ENCODE measurements at regions not wholly inside any gene's neighbourhood (a gene's known extent, or its start where the extent isn't known, plus 50 kb on each side); places are given as distances from the start of the nearest gene placed in this dataset.

GRCh38 chr18:75156139-75156750, 52.7 kb downstream of the PTGR3 start:
- DNase-seq = no peak
- Mint-ChIP-seq H3K36me3 (ENCODE audit: insufficient read depth, unreplicated experiment) (peaks cover under 1% of the 10 kb centered on the region), H3K9me3 (ENCODE audit: low read depth, unreplicated experiment) (peaks cover 21% of the 10 kb centered on the region), H3K4me1 (ENCODE audit: low read depth, unreplicated experiment) (no peaks in the 10 kb centered on the region), H3K27ac (ENCODE audit: unreplicated experiment) (no peak overlapping the region), H3K4me3 (ENCODE audit: low read depth, unreplicated experiment) (no peak overlapping the region), H3K27me3 (ENCODE audit: unreplicated experiment) (peaks cover 26% of the 10 kb centered on the region)
- TF ChIP-seq CTCF (IDR thresholded peaks at IDR 0.05; ENCODE audit: unreplicated experiment) = no peak
- intact Hi-C loops (cut with micrococcal nuclease; ENCODE audit: unreplicated experiment) = no loop called here
- no TSS peak for BruUV-seq (replicated peaks)
- CTCF ChIA-PET = no interaction called here

GRCh38 chr18:75154997-75155396, 53.9 kb downstream of the PTGR3 start:
- Mint-ChIP-seq H3K4me1 (ENCODE audit: low read depth, unreplicated experiment) (no peaks in the 10 kb centered on the region), H3K27me3 (ENCODE audit: unreplicated experiment) (peaks cover 26% of the 10 kb centered on the region), H3K4me3 (ENCODE audit: low read depth, unreplicated experiment) (no peak overlapping the region), H3K27ac (ENCODE audit: unreplicated experiment) (no peak overlapping the region), H3K9me3 (ENCODE audit: low read depth, unreplicated experiment) (peaks cover 21% of the 10 kb centered on the region), H3K36me3 (ENCODE audit: insufficient read depth, unreplicated experiment) (no peaks in the 10 kb centered on the region)
- CTCF ChIA-PET = no interaction called here
- intact Hi-C loops (cut with micrococcal nuclease; ENCODE audit: unreplicated experiment) = no loop called here
- TF ChIP-seq CTCF (IDR thresholded peaks at IDR 0.05; ENCODE audit: unreplicated experiment) = no peak
- no peak for DNase-seq
- BruUV-seq (replicated peaks) = no TSS peak

- Mint-ChIP-seq H3K9me3 (ENCODE audit: low read depth, unreplicated experiment) (peaks cover 21% of the 10 kb centered on the region), H3K4me3 (ENCODE audit: low read depth, unreplicated experiment) (no peak overlapping the region), H3K36me3 (ENCODE audit: insufficient read depth, unreplicated experiment) (no peaks in the 10 kb centered on the region), H3K27ac (ENCODE audit: unreplicated experiment) (no peak overlapping the region), H3K4me1 (ENCODE audit: low read depth, unreplicated experiment) (no peaks in the 10 kb centered on the region), H3K27me3 (ENCODE audit: unreplicated experiment) (peaks cover 24% of the 10 kb centered on the region)
- no TSS peak for BruUV-seq (replicated peaks)
- intact Hi-C loops (cut with micrococcal nuclease; ENCODE audit: unreplicated experiment) = no loop called here
- no peak for TF ChIP-seq CTCF (IDR thresholded peaks at IDR 0.05; ENCODE audit: unreplicated experiment)
- CTCF ChIA-PET = no interaction called here
- DNase-seq = no peak
Observed at GRCh38 chr18:75154259-75154658, 54.7 kb downstream of the PTGR3 start.

GRCh38 chr18:75143851-75144250, 65.1 kb downstream of the PTGR3 start:
- H3K27me3 Mint-ChIP-seq (ENCODE audit: unreplicated experiment) = peaks cover 25% of the 10 kb centered on the region
- CTCF ChIA-PET = no interaction called here

More at GRCh38 chr18:75143851-75144250, 65.1 kb downstream of the PTGR3 start:
- Mint-ChIP-seq H3K4me3 (ENCODE audit: low read depth, unreplicated experiment) (no peak overlapping the region), H3K9me3 (ENCODE audit: low read depth, unreplicated experiment) (peaks cover 3% of the 10 kb centered on the region), H3K36me3 (ENCODE audit: insufficient read depth, unreplicated experiment) (no peaks in the 10 kb centered on the region), H3K4me1 (ENCODE audit: low read depth, unreplicated experiment) (no peaks in the 10 kb centered on the region), H3K27ac (ENCODE audit: unreplicated experiment) (no peak overlapping the region)
- intact Hi-C loops (cut with micrococcal nuclease; ENCODE audit: unreplicated experiment) = no loop called here
- DNase-seq = no peak
- no TSS peak for BruUV-seq (replicated peaks)
- no peak for TF ChIP-seq CTCF (IDR thresholded peaks at IDR 0.05; ENCODE audit: unreplicated experiment)

Data from Calu3 (cell line).